Vagina (tissue), 2 donors: ENCODE measurements at regions not wholly inside any gene's neighbourhood (a gene's known extent, or its start where the extent isn't known, plus 50 kb on each side); places are given as distances from the start of the nearest gene placed in this dataset.

ENCODE experiments used
- DNase-seq, 2 donors: peaks; one replicate each; pipeline ENCODE4 v3.0.0-alpha.2; 2017; ENCODE audit errors: extremely low spot score in 2 of 2
- H3K27ac ChIP-seq: fragments of 200-600 bp; sonication (generic); one replicate; pipeline ENCODE4 v1.5.1; 2019
- H3K27me3 ChIP-seq: fragments of 200-600 bp; sonication (generic); one replicate; pipeline ENCODE4 v1.5.1; 2019
- H3K36me3 ChIP-seq, 2 donors: fragments of 200-600 bp; sonication (generic); one replicate each; pipeline ENCODE4 v1.5.1; 2017 to 2019
- H3K4me1 ChIP-seq: fragments of 200-600 bp; sonication (generic); one replicate; pipeline ENCODE4 v1.5.1; 2019
- H3K4me3 ChIP-seq, 2 donors: fragments of 200-600 bp; sonication (generic); 1 replicate in 1 of 2; 2 replicates in 1 of 2; pipeline ENCODE4 v1.5.1; 2016 to 2019
- H3K9me3 ChIP-seq: fragments of 200-600 bp; sonication (generic); one replicate; pipeline ENCODE4 v1.5.1; 2019
- POLR2A ChIP-seq, 2 donors: fragments of 450-650 bp; IDR thresholded peaks; one replicate each; pipeline ENCODE4 v1.6.1; 2017; ENCODE audit warnings: antibody characterized with exemption in 2 of 2, mild to moderate bottlenecking in 2 of 2, moderate library complexity in 2 of 2
- POLR2AphosphoS5 ChIP-seq, 2 donors: sonication (generic); formaldehyde crosslinking; IDR thresholded peaks; one replicate each; pipeline ENCODE4 v1.9.0; 2017; ENCODE audit warnings: antibody characterized with exemption in 2 of 2, mild to moderate bottlenecking in 2 of 2, low read depth in 1 of 2; ENCODE audit not compliant: insufficient read depth in 1 of 2
- intact Hi-C: fragments of 100-400 bp; cut with DNase I; formaldehyde crosslinking; loops from one replicate; pipeline ENCODE4 v1.15.1; 2023
- TF ChIP-seq, protein P1 (sequence below), 3 experiments: fragments of 450-650 bp in 2 of 3; fragments of 200-600 bp in 1 of 3; sonication (generic) in 1 of 3; IDR thresholded peaks; one replicate each; pipeline ENCODE4 v1.5.1; 2017 to 2019; ENCODE audit warnings: antibody characterized with exemption in 3 of 3, mild to moderate bottlenecking in 2 of 3, moderate library complexity in 2 of 3

GRCh38 chr11:47914743-47915142 lies 65.6 kb upstream of the PTPRJ start:
- Histone ChIP-seq H3K4me1 (peaks cover 27% of the 10 kb centered on the region), H3K27ac (no peak overlapping the region), H3K27me3 (no peaks in the 10 kb centered on the region), H3K4me3 (no peak overlapping the region), H3K9me3 (no peaks in the 10 kb centered on the region), H3K36me3 (no peaks in the 10 kb centered on the region)
- intact Hi-C loops = loop anchor here (10.0 kb wide), 1 partner anchor 50 kb away; no protein-coding TSS in a partner anchor
- TF ChIP-seq, protein P1, sequence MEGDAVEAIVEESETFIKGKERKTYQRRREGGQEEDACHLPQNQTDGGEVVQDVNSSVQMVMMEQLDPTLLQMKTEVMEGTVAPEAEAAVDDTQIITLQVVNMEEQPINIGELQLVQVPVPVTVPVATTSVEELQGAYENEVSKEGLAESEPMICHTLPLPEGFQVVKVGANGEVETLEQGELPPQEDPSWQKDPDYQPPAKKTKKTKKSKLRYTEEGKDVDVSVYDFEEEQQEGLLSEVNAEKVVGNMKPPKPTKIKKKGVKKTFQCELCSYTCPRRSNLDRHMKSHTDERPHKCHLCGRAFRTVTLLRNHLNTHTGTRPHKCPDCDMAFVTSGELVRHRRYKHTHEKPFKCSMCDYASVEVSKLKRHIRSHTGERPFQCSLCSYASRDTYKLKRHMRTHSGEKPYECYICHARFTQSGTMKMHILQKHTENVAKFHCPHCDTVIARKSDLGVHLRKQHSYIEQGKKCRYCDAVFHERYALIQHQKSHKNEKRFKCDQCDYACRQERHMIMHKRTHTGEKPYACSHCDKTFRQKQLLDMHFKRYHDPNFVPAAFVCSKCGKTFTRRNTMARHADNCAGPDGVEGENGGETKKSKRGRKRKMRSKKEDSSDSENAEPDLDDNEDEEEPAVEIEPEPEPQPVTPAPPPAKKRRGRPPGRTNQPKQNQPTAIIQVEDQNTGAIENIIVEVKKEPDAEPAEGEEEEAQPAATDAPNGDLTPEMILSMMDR (IDR thresholded peaks at IDR 0.05) = no peak
- TF ChIP-seq POLR2AphosphoS5 (IDR thresholded peaks at IDR 0.05; ENCODE audit: insufficient read depth in 1 of 2, low read depth in 1 of 2) (no peak), POLR2A (IDR thresholded peaks at IDR 0.05) (no peak)
- DNase-seq = no peak

GRCh38 chr11:47913529-47914244 lies 65.5 kb upstream of the NUP160 start:
- TF ChIP-seq POLR2AphosphoS5 (IDR thresholded peaks at IDR 0.05; ENCODE audit: insufficient read depth in 1 of 2, low read depth in 1 of 2) = no peak
- TF ChIP-seq, protein P1 (IDR thresholded peaks at IDR 0.05) = no peak
- no peak for TF ChIP-seq POLR2A (IDR thresholded peaks at IDR 0.05)
- intact Hi-C loops = loop anchor here (10.0 kb wide), 1 partner anchor 51 kb away; no protein-coding TSS in a partner anchor
- no peaks in the 10 kb centered on the region for H3K36me3 ChIP-seq
- no peak for DNase-seq
- peaks cover 27% of the 10 kb centered on the region for H3K4me1 ChIP-seq
- no peaks in the 10 kb centered on the region for H3K27me3 ChIP-seq
- H3K4me3 ChIP-seq = no peak overlapping the region
- H3K9me3 ChIP-seq = no peaks in the 10 kb centered on the region
- H3K27ac ChIP-seq = no peak overlapping the region

- no peaks in the 10 kb centered on the region for H3K36me3 ChIP-seq
- no peak for DNase-seq
- H3K27me3 ChIP-seq = no peaks in the 10 kb centered on the region
- H3K4me3 ChIP-seq = no peak overlapping the region
- peaks cover 27% of the 10 kb centered on the region for H3K4me1 ChIP-seq
- H3K9me3 ChIP-seq = no peaks in the 10 kb centered on the region
- H3K27ac ChIP-seq = no peak overlapping the region
- TF ChIP-seq, protein P1 (IDR thresholded peaks at IDR 0.05) = no peak
- TF ChIP-seq POLR2AphosphoS5 (IDR thresholded peaks at IDR 0.05; ENCODE audit: insufficient read depth in 1 of 2, low read depth in 1 of 2) (no peak), POLR2A (IDR thresholded peaks at IDR 0.05) (no peak)
- intact Hi-C loops = loop anchor here (10.0 kb wide), 1 partner anchor 52 kb away; no protein-coding TSS in a partner anchor
These were observed 64.8 kb upstream of the NUP160 start for GRCh38 chr11:47912843-47913437.

GRCh38 chr11:47911149-47911548 lies 63.0 kb upstream of the NUP160 start:
- TF ChIP-seq POLR2AphosphoS5 (IDR thresholded peaks at IDR 0.05; ENCODE audit: insufficient read depth in 1 of 2, low read depth in 1 of 2) (no peak), POLR2A (IDR thresholded peaks at IDR 0.05) (no peak)
- TF ChIP-seq, protein P1 (IDR thresholded peaks at IDR 0.05) = no peak
- H3K9me3 ChIP-seq = no peaks in the 10 kb centered on the region
- intact Hi-C loops = loop anchor here (10.0 kb wide), 1 partner anchor 54 kb away; no protein-coding TSS in a partner anchor
- DNase-seq = no peak
- H3K4me3 ChIP-seq = no peak overlapping the region
- no peaks in the 10 kb centered on the region for H3K36me3 ChIP-seq
- no peaks in the 10 kb centered on the region for H3K27me3 ChIP-seq
- H3K27ac ChIP-seq = no peak overlapping the region
- H3K4me1 ChIP-seq = peaks cover 10% of the 10 kb centered on the region

DNA sequence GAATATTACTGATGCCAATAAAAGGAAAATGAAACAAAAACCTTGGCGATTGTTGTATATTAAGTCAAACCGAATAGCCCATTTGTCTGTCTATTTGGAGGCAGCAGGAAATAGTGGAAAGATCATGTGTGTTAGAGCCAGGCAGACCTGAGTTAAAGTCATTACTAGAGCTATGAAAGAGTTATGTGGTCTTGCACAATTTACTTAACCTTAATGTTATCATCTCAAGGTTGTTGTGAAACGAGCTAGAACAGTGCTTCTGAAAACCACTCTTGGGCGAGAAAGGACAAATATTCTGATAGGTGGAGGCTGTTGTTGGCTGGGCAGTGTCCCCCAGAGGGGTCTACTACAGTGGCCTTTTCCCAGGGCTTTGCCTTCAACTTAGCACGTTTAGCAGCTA lies 60.0 kb upstream of the NUP160 start:
- H3K4me1 ChIP-seq = no peaks in the 10 kb centered on the region
- H3K9me3 ChIP-seq = no peaks in the 10 kb centered on the region
- no peak overlapping the region for H3K4me3 ChIP-seq
- no peaks in the 10 kb centered on the region for H3K27me3 ChIP-seq
- DNase-seq = no peak
- intact Hi-C loops = no loop called here
- H3K27ac ChIP-seq = no peak overlapping the region
- no peaks in the 10 kb centered on the region for H3K36me3 ChIP-seq
- TF ChIP-seq, protein P1 (IDR thresholded peaks at IDR 0.05) = no peak
- TF ChIP-seq POLR2A (IDR thresholded peaks at IDR 0.05) (no peak), POLR2AphosphoS5 (IDR thresholded peaks at IDR 0.05; ENCODE audit: insufficient read depth in 1 of 2, low read depth in 1 of 2) (no peak)
